Heart left ventricle (tissue), 13 donors: ENCODE measurements at regions not wholly inside any gene's neighbourhood (a gene's known extent, or its start where the extent isn't known, plus 50 kb on each side); places are given as distances from the start of the nearest gene placed in this dataset.

ENCODE experiments used
- POLR2A ChIP-seq, 2 donors: fragments of 450-650 bp; IDR thresholded peaks; one replicate each; pipeline ENCODE4 v1.6.1; 2017; ENCODE audit warnings: antibody characterized with exemption in 2 of 2, mild to moderate bottlenecking in 2 of 2, moderate library complexity in 2 of 2
- TF ChIP-seq, protein P1 (sequence below), 12 donors: fragments of 200-600 bp; sonication (generic) in 4 of 12; IDR thresholded peaks; one replicate each; pipeline versions ENCODE4 v1.5.0 to v1.8.0; 2018 to 2022; ENCODE audit warnings: antibody characterized with exemption in 12 of 12, mild to moderate bottlenecking in 5 of 12
- donor health status: ischemic (EF 13 %, LVEDD 7.1; RV severe dilation, severe dysfunction).
- donor health status: DM: no; HTN: yes; CAD: no.
- donor health status: DM: no; HTN: no; CAD: no.
- donor health status: ischemic (EF 25% LVEDD 6.9; RV normal size, moderate dysfunction).
- donor health status: ischemic (EF 25% LVEDD 5.7; RV mildly dilated, moderate dysfunction).
- donor health status: ischemic (EF 35%, LVEDD 5.7; RV mildly dilated, moderate dysfunction).
- donor health status: nonischemic (EF 11% LVEDD 7.7; RV severe dilation, severe dysfunction).
- donor health status: DM: yes; HTN: yes; CAD: no.
- donor health status: PGD.
- donor health status: ischemic (EF 29% LVEDD 5.4; RV normal size, mild dysfunction).
- donor health status: nonischemic (EF 23%, LVEDD 6.1; RV moderate dilation, normal function).

DNA sequence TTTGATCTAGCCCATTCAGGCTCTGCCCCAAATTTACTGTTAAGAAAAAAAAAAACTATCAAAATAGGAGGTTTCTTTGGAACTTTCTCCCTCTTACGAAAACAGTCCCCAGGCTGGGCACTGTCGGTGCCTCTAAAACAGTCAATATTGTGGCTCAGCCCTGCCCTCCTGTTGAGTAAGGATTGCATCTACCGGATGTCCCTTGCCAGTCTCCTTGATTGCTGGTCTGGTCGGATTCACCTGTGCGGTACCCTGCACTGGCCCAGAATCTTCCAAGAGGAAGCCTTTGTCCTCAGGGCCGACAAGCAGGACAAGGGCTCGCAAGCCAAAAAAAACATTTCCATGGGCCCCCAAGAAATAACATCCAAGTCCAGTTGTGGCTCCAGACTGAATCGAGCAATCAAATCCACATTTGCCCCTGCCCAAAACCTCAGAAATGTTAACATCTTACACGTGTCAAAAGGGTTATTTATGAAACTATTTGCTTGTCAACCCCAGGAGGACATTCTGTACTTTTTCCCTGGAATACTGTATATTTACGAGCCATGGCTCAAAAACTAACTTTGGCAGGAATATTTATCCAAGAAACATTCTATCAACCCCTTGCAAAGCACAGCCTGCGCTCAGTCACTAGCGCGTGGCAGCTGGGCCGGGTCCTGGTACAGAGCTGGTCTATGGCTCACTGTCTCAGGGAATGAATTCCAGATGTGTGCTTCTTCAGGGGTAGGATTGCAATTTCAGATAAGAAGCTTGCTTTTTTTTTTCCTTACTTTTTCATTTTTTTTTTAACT, 129.2 kb upstream of the ADRA1B start:
- TF ChIP-seq POLR2A (IDR thresholded peaks at IDR 0.05): no peak
- TF ChIP-seq, protein P1, sequence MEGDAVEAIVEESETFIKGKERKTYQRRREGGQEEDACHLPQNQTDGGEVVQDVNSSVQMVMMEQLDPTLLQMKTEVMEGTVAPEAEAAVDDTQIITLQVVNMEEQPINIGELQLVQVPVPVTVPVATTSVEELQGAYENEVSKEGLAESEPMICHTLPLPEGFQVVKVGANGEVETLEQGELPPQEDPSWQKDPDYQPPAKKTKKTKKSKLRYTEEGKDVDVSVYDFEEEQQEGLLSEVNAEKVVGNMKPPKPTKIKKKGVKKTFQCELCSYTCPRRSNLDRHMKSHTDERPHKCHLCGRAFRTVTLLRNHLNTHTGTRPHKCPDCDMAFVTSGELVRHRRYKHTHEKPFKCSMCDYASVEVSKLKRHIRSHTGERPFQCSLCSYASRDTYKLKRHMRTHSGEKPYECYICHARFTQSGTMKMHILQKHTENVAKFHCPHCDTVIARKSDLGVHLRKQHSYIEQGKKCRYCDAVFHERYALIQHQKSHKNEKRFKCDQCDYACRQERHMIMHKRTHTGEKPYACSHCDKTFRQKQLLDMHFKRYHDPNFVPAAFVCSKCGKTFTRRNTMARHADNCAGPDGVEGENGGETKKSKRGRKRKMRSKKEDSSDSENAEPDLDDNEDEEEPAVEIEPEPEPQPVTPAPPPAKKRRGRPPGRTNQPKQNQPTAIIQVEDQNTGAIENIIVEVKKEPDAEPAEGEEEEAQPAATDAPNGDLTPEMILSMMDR (IDR thresholded peaks at IDR 0.05): no peak
